IMR-90 (cell line): ENCODE measurements at regions not wholly inside any gene's neighbourhood (a gene's known extent, or its start where the extent isn't known, plus 50 kb on each side); places are given as distances from the start of the nearest gene placed in this dataset.

Source experiments
- ATAC-seq: fragments of 200-7000 bp; cut with Tn5 transposase; 2 replicates; pipeline ENCODE4 v1.9.1; 2020; ENCODE audit warnings: low read depth, mild to moderate bottlenecking, moderate library complexity
- BruUV-seq: library from RNA; stranded (reverse); fragments of 400-500 nt; replicated peaks from 2 replicates; lab custom pipeline; 2021; lab: Mats Ljungman, UMichigan
- CTCF ChIA-PET: fragments of 300-600 bp; formaldehyde crosslinking; extraction: SDS; loops from one replicate; lab custom pipeline; 2021; ENCODE audit warnings: antibody characterized with exemption; lab: Yijun Ruan, JAX
- POLR2A ChIA-PET: fragments of 300-600 bp; sonication (Branson Sonifier 250); formaldehyde crosslinking; loops from one replicate; lab custom pipeline; 2022; ENCODE audit warnings: antibody characterized with exemption; ENCODE audit not compliant: unreplicated experiment; lab: Charles Lee
- DNase-seq: peaks from one replicate; pipeline ENCODE4 v3.0.0; 2013
- H2AFZ ChIP-seq: replicated peaks from 2 replicates; pipeline ENCODE3; 2013; ENCODE audit warnings: low read length, mild to moderate bottlenecking; ENCODE audit not compliant: poor library complexity
- H2AK5ac ChIP-seq: 2 replicates; pipeline ENCODE4 v1.6.1; 2013; ENCODE audit warnings: low read depth, low read length, inconsistent platforms
- H2AK9ac ChIP-seq: replicated peaks from 2 replicates; pipeline ENCODE3; 2013; ENCODE audit warnings: mild to moderate bottlenecking, low read depth, low read length, moderate library complexity; ENCODE audit not compliant: poor library complexity
- H2BK120ac ChIP-seq: 2 replicates; pipeline ENCODE4 v1.6.1; 2013; ENCODE audit warnings: low read depth, low read length, inconsistent platforms
- H2BK15ac ChIP-seq: 3 replicates; pipeline ENCODE4 v1.6.1; 2013; ENCODE audit warnings: low read depth, low read length, inconsistent platforms
- H2BK20ac ChIP-seq: 2 replicates; pipeline ENCODE4 v1.6.1; 2013; ENCODE audit warnings: low read depth, mild to moderate bottlenecking, inconsistent platforms, low read length, moderate library complexity
- H2BK5ac ChIP-seq: 2 replicates; pipeline ENCODE4 v1.6.1; 2013; ENCODE audit warnings: mild to moderate bottlenecking, low read depth, low read length, inconsistent platforms; ENCODE audit not compliant: poor library complexity, severe bottlenecking
- H3K14ac ChIP-seq: replicated peaks from 2 replicates; pipeline ENCODE4 v1.6.1; 2013; ENCODE audit warnings: low read depth, low read length, inconsistent platforms
- H3K18ac ChIP-seq: 2 replicates; pipeline ENCODE4 v1.6.1; 2013; ENCODE audit warnings: low read depth, low read length, control low read depth
- H3K23ac ChIP-seq: 2 replicates; pipeline ENCODE4 v1.6.1; 2013; ENCODE audit warnings: low read depth, low read length, inconsistent platforms
- H3K27ac ChIP-seq: 2 replicates; pipeline ENCODE4 v1.5.1; 2013; ENCODE audit warnings: mild to moderate bottlenecking, control low read depth, low read length; ENCODE audit not compliant: insufficient read depth
- H3K27me3 ChIP-seq: 2 replicates; pipeline ENCODE4 v1.6.1; 2013; ENCODE audit warnings: low read length; ENCODE audit not compliant: control insufficient read depth, insufficient read depth
- H3K36me3 ChIP-seq: 2 replicates; pipeline ENCODE4 v1.6.1; 2013; ENCODE audit warnings: low read length, mixed read lengths; ENCODE audit not compliant: control insufficient read depth, insufficient read depth
- H3K4ac ChIP-seq: 2 replicates; pipeline ENCODE4 v1.6.1; 2013; ENCODE audit warnings: low read depth, low read length, inconsistent platforms
- H3K4me1 ChIP-seq: 2 replicates; pipeline ENCODE4 v1.6.1; 2013; ENCODE audit warnings: low read length, mixed read lengths; ENCODE audit not compliant: control insufficient read depth, insufficient read depth
- H3K4me2 ChIP-seq: 2 replicates; pipeline ENCODE4 v1.6.1; 2013; ENCODE audit warnings: low read depth, mild to moderate bottlenecking, control low read depth, low read length, moderate library complexity
- H3K4me3 ChIP-seq: 2 replicates; pipeline ENCODE4 v1.5.1; 2013; ENCODE audit warnings: low read depth, mild to moderate bottlenecking, control low read depth, low read length, moderate library complexity; ENCODE audit not compliant: insufficient read depth
- H3K56ac ChIP-seq: 2 replicates; pipeline ENCODE4 v1.6.1; 2013; ENCODE audit warnings: low read length, inconsistent platforms; ENCODE audit not compliant: insufficient read depth; ENCODE audit errors: extremely low read depth
- H3K79me1 ChIP-seq, 2 experiments: 2 replicates each; pipeline ENCODE4 v1.6.1; 2013; ENCODE audit warnings: low read length in 2 of 2, inconsistent platforms in 1 of 2, low read depth in 1 of 2
- H3K9ac ChIP-seq: 2 replicates; pipeline ENCODE4 v1.6.1; 2013; ENCODE audit warnings: low read depth, low read length, control low read depth
- H3K9me1 ChIP-seq: 2 replicates; pipeline ENCODE4 v1.6.1; 2013; ENCODE audit warnings: low read length, inconsistent platforms; ENCODE audit not compliant: insufficient read depth
- H3K9me3 ChIP-seq: 2 replicates; pipeline ENCODE4 v1.6.1; 2013; ENCODE audit warnings: low read length; ENCODE audit not compliant: control insufficient read depth, insufficient read depth
- H4K20me1 ChIP-seq: 2 replicates; pipeline ENCODE4 v1.6.1; 2013; ENCODE audit warnings: low read length, inconsistent platforms; ENCODE audit not compliant: insufficient read depth
- H4K5ac ChIP-seq: 2 replicates; pipeline ENCODE4 v1.6.1; 2013; ENCODE audit warnings: mild to moderate bottlenecking, low read depth, low read length, control low read depth
- H4K8ac ChIP-seq, 2 experiments: 2 replicates each; pipeline ENCODE4 v1.6.1; 2013; ENCODE audit warnings: low read depth in 2 of 2, low read length in 2 of 2, control low read depth in 1 of 2, inconsistent platforms in 1 of 2
- H4K91ac ChIP-seq: 2 replicates; pipeline ENCODE4 v1.6.1; 2013; ENCODE audit warnings: low read depth, low read length, inconsistent platforms; ENCODE audit not compliant: insufficient read depth
- BHLHE40 ChIP-seq: fragments of 150-350 bp; IDR thresholded peaks from 2 replicates; pipeline ENCODE4 v1.6.1; 2016; ENCODE audit warnings: mild to moderate bottlenecking, low read depth, low read length
- CEBPB ChIP-seq: IDR thresholded peaks from 2 replicates; pipeline ENCODE4 v1.6.1; 2012; ENCODE audit warnings: low read depth, low read length, improper control_type of control experiment
- CHD1 ChIP-seq: IDR thresholded peaks from 2 replicates; pipeline ENCODE4 v1.6.1; 2012; ENCODE audit warnings: low read depth, low read length, improper control_type of control experiment
- CTCF ChIP-seq: conservative IDR thresholded peaks from 2 replicates; pipeline ENCODE4 v1.5.1; 2012; ENCODE audit warnings: mild to moderate bottlenecking, low read depth, low read length, improper control_type of control experiment
- ELK1 ChIP-seq: fragments of 150-350 bp; IDR thresholded peaks from 2 replicates; pipeline ENCODE4 v1.6.1; 2016; ENCODE audit warnings: low read depth, mild to moderate bottlenecking, low read length, moderate library complexity, borderline replicate concordance
- MAFK ChIP-seq: IDR thresholded peaks from 2 replicates; pipeline ENCODE4 v1.6.1; 2012; ENCODE audit warnings: low read depth, low read length, improper control_type of control experiment
- MAZ ChIP-seq: IDR thresholded peaks from 2 replicates; pipeline ENCODE4 v1.6.1; 2012; ENCODE audit warnings: low read depth, mild to moderate bottlenecking, low read length, improper control_type of control experiment, moderate library complexity, borderline replicate concordance
- POLR2A ChIP-seq: IDR thresholded peaks from 2 replicates; pipeline ENCODE4 v1.6.1; 2012; ENCODE audit warnings: mild to moderate bottlenecking, low read depth, low read length
- RCOR1 ChIP-seq: IDR thresholded peaks from 2 replicates; pipeline ENCODE4 v1.6.1; 2012; ENCODE audit warnings: mild to moderate bottlenecking, low read length, improper control_type of control experiment; ENCODE audit not compliant: insufficient replicate concordance
- RFX5 ChIP-seq: IDR thresholded peaks from 2 replicates; pipeline ENCODE4 v1.8.0; 2012; ENCODE audit warnings: low read depth, mild to moderate bottlenecking, low read length, moderate library complexity
- SMC3 ChIP-seq: fragments of 150-350 bp; IDR thresholded peaks from 2 replicates; pipeline ENCODE4 v1.6.1; 2016; ENCODE audit warnings: low read depth, mild to moderate bottlenecking, antibody characterized with exemption, low read length, moderate library complexity
- WGBS, 2 experiments: methylation state at CpG; one replicate each; pipeline versions ENCODE4 v1.1.5 to v1.1.7; 2013; ENCODE audit warnings: missing lambda C conversion rate in 2 of 2; ENCODE audit not compliant: insufficient read length in 1 of 2; ENCODE audit errors: extremely low coverage in 2 of 2; 5-methylcytosine and 5-hydroxymethylcytosine counted together
- dilution Hi-C: fragments of 300-500 bp; cut with HindIII; formaldehyde crosslinking; loops from one replicate; pipeline ENCODE4 v1.14.3; 2018; ENCODE audit warnings: low sequenced_read_pairs; ENCODE audit not compliant: unreplicated experiment
- in situ Hi-C: fragments of 300-500 bp; cut with MboI; formaldehyde crosslinking; loops from 3 replicates; pipeline ENCODE4 v1.14.3; 2019; ENCODE audit warnings: low sequenced_read_pairs, inconsistent platforms, mixed read lengths
- intact Hi-C: fragments of 100-400 bp; cut with micrococcal nuclease; formaldehyde crosslinking; loops from 2 replicates; pipeline ENCODE4 v1.10.0; 2022
- TF ChIP-seq, protein P1 (sequence below): fragments of 150-350 bp; IDR thresholded peaks from 2 replicates; pipeline ENCODE4 v1.6.1; 2017; ENCODE audit warnings: mild to moderate bottlenecking, antibody characterized with exemption, low read length, low read depth

DNA sequence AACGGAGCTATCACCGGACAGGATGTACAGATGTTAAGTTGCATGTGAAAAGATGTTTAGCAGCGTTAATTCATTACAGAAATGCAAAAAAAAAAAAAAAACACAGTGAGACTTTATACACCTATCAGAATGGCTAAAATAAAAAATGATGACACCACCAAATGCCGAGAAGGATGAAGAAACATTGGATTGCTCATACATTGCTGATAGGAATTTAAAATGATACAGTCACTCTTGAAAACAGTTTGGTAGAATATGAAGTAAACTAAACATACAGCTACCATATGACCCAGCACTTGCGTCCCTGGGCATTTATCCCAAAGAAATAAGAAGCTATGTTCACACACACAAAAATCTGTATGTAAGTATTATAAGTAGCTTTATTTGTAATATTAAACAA, 574.1 kb downstream of the SLC16A7 start:
- DNase-seq (peak; percentile 76), ATAC-seq (peak; percentile 63)
- Histone ChIP-seq H3K9me3 (no peaks in the 10 kb centered on the region), H4K20me1 (no peaks in the 10 kb centered on the region), H3K23ac (no peak overlapping the region), H3K27ac (no peak overlapping the region), H3K4me3 (no peak overlapping the region), H4K8ac (no peak overlapping the region), H2BK5ac (peak overlapping the region; percentile 66), H3K56ac (no peak overlapping the region), H3K27me3 (no peaks in the 10 kb centered on the region), H3K36me3 (no peaks in the 10 kb centered on the region), H3K4me1 (peaks cover 4% of the 10 kb centered on the region; the same call in 1 of the 2 replicates), H4K5ac (no peak overlapping the region), H3K9ac (no peak overlapping the region), H2AK9ac (no peak overlapping the region), H3K14ac (no peak overlapping the region), H3K4me2 (no peak overlapping the region), H3K18ac (no peak overlapping the region; the same call in 1 of the 2 replicates), H3K9me1 (peaks cover 5% of the 10 kb centered on the region; the same call in 1 of the 2 replicates), H2BK15ac (no peak overlapping the region), H2BK20ac (no peak overlapping the region), H2AFZ (no peak overlapping the region), H3K79me1 (no peaks in the 10 kb centered on the region), H4K91ac (no peak overlapping the region), H2AK5ac (no peak overlapping the region), H3K4ac (no peak overlapping the region), H2BK120ac (no peak overlapping the region)
- no TSS peak for BruUV-seq
- intact Hi-C loops (no loop called here), in situ Hi-C loops (no loop called here), dilution Hi-C loops (no loop called here)
- no CpG with 5 or more reads among the region's 5 CpGs for WGBS, 2 experiments
- POLR2A ChIA-PET = no interaction called here
- peak; percentile 80 for TF ChIP-seq CEBPB
- no peak for TF ChIP-seq CTCF
- TF ChIP-seq ELK1 = no peak
- TF ChIP-seq BHLHE40 = no peak
- TF ChIP-seq MAFK = peak; percentile 74
- TF ChIP-seq RCOR1 = no peak
- no peak for TF ChIP-seq POLR2A
- TF ChIP-seq CHD1 = no peak
- TF ChIP-seq, protein P1, sequence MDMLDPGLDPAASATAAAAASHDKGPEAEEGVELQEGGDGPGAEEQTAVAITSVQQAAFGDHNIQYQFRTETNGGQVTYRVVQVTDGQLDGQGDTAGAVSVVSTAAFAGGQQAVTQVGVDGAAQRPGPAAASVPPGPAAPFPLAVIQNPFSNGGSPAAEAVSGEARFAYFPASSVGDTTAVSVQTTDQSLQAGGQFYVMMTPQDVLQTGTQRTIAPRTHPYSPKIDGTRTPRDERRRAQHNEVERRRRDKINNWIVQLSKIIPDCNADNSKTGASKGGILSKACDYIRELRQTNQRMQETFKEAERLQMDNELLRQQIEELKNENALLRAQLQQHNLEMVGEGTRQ = no peak
- no peak for TF ChIP-seq MAZ
- TF ChIP-seq SMC3 = no peak
- no peak for TF ChIP-seq RFX5
- CTCF ChIA-PET = interaction anchor here (0.6 kb wide), 1 partner anchor 9 kb away, joined by 3 read pairs; no protein-coding TSS in a partner anchor
